Astrocyte of the cerebellum (primary cell): ENCODE measurements at regions not wholly inside any gene's neighbourhood (a gene's known extent, or its start where the extent isn't known, plus 50 kb on each side); places are given as distances from the start of the nearest gene placed in this dataset.
A peak's percentile ranks its signal among the peaks of the same experiment; 100 is the strongest.

Experiments used
- DNase-seq: peaks from one replicate; pipeline ENCODE4 v3.0.0-alpha.2; 2011; ENCODE audit warnings: low read depth
- H3K4me3 ChIP-seq: 2 replicates; pipeline ENCODE4 v1.5.1; 2011; ENCODE audit warnings: mild to moderate bottlenecking, low read depth, low read length, moderate library complexity
- in situ Hi-C: cut with HindIII; loops from 2 replicates; pipeline ENCODE4 v1.10.0; 2017; ENCODE audit warnings: low sequenced_read_pairs
- TF ChIP-seq, protein P1 (sequence below): IDR thresholded peaks from 2 replicates; pipeline ENCODE4 v1.5.1; 2012; ENCODE audit warnings: low read length, low read depth, moderate library complexity, mild to moderate bottlenecking; ENCODE audit errors: missing control alignments

- in situ Hi-C loops, result no loop called here
- TF ChIP-seq, protein P1, sequence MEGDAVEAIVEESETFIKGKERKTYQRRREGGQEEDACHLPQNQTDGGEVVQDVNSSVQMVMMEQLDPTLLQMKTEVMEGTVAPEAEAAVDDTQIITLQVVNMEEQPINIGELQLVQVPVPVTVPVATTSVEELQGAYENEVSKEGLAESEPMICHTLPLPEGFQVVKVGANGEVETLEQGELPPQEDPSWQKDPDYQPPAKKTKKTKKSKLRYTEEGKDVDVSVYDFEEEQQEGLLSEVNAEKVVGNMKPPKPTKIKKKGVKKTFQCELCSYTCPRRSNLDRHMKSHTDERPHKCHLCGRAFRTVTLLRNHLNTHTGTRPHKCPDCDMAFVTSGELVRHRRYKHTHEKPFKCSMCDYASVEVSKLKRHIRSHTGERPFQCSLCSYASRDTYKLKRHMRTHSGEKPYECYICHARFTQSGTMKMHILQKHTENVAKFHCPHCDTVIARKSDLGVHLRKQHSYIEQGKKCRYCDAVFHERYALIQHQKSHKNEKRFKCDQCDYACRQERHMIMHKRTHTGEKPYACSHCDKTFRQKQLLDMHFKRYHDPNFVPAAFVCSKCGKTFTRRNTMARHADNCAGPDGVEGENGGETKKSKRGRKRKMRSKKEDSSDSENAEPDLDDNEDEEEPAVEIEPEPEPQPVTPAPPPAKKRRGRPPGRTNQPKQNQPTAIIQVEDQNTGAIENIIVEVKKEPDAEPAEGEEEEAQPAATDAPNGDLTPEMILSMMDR, result no peak
- DNase-seq, result no peak
- no peak overlapping the region for H3K4me3 ChIP-seq
Observed at GRCh38 chr10:58942724-58943123, 233.7 kb upstream of the PHYHIPL start.

DNA sequence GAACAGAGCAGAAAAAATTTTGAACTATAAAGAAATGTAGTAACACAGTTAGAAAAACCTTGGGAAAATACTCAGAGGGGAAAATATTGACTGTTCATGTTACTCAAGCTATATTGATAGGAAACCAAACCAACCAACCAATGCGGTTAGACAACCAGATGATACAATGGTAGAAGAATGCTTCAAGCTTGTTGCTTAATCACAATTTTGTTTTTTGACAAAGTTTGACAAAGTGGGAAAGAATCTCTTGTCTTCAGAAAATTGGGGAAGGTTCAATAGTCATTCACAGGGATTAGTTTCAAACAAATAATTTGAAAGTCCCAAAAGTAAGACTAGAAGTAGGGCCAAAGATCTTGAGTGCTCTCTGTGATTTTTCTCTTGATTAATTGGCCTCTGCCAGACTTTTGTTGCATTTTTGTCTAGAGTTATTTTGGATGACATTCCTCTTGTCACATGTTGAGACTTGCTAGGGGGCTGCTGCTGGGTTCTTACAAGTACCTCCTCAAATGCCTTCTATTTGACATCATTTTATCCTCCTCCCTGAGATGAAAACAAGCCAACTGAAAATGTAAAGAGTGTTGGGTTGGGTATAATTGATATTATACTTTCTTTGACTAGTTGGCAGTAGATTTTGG is 233.1 kb upstream of the PHYHIPL start:
- in situ Hi-C loops, result no loop called here
- DNase-seq, result no peak
- TF ChIP-seq, protein P1, result no peak

DNA sequence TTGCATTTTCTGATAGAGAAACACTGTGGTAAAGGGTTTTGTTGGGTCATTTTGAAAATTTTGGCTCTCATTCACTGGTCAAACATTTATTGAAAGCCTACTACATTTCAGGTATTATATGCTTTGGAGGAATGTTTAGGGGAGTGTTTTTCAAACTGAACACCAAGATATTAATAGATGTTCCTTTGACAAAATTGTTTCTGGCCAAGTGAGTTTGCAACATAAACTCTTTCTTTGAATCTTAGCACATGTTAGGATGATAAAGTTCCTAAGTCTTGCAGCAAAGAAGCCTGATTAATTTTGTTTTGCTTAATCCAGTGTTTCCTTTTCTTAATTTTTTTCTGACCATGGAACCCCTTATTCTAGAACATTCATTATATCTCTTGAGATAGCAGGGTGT is 232.5 kb upstream of the PHYHIPL start:
- in situ Hi-C loops, result no loop called here
- H3K4me3 ChIP-seq, result no peak overlapping the region
- DNase-seq, result no peak
- TF ChIP-seq, protein P1, result no peak

More for the DNA sequence above, 233.1 kb upstream of the PHYHIPL start:
- no peak overlapping the region for H3K4me3 ChIP-seq

- in situ Hi-C loops, result no loop called here
- TF ChIP-seq, protein P1, result no peak
- DNase-seq, result no peak
- no peak overlapping the region for H3K4me3 ChIP-seq
Observed at GRCh38 chr10:58948303-58948702, 228.1 kb upstream of the PHYHIPL start.

DNA sequence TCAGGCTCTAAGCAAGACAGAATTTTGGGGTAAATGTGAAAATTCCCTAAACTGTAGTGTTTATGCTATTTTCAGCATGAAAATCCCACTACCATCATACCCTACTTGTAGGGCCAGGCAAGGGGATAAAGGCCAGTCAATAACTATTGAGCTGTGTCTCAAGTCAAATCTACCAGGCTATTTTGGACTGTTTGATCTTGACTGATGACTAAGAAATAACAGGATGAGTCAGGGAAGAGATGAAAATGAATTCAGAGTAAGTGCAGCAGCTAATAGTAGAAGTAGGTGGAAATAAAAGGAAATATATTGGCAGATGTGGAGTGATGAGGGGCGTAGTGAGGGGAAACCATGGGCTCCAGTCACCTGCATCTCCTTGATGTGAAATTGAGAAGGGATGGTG is 225.8 kb upstream of the PHYHIPL start:
- TF ChIP-seq, protein P1, result no peak
- in situ Hi-C loops, result loop anchor here (25.0 kb wide), 2 partner anchors 237 to 662 kb away; partner anchors contain the start of gene PHYHIPL
- DNase-seq, result no peak
- no peak overlapping the region for H3K4me3 ChIP-seq

DNA sequence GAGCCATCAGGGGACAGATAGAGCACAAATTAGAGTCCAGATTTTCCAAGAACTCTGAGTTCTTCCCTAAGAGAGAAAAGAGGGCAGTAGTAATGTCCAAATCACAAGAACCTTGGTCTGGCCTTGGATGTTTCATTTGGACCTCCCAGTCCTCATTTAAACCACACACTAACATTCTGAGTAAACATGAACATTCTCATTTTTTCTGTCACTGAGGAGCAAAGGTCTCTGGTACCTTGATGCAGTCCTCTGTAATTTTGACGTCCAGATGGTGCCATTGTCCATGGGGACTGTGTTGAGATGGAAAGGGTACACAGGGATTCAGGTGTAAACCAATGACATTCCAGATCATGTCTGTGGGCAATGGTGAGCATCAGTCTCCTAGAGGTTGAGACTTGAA is 225.4 kb upstream of the PHYHIPL start:
- in situ Hi-C loops, result loop anchor here (25.0 kb wide), 2 partner anchors 236 to 661 kb away; partner anchors contain the start of gene PHYHIPL
- H3K4me3 ChIP-seq, result no peak overlapping the region
- no peak for DNase-seq
- TF ChIP-seq, protein P1, result no peak

GRCh38 chr10:58951746-58952145 is 224.7 kb upstream of the PHYHIPL start:
- no peak overlapping the region for H3K4me3 ChIP-seq
- TF ChIP-seq, protein P1, result no peak
- in situ Hi-C loops, result loop anchor here (25.0 kb wide), 2 partner anchors 236 to 661 kb away; partner anchors contain the start of gene PHYHIPL
- peak; percentile 82 for DNase-seq
